ENCODE measurements at regions not wholly inside any gene's neighbourhood (a gene's known extent, or its start where the extent isn't known, plus 50 kb on each side); places are given as distances from the start of the nearest gene placed in this dataset.

DNA sequence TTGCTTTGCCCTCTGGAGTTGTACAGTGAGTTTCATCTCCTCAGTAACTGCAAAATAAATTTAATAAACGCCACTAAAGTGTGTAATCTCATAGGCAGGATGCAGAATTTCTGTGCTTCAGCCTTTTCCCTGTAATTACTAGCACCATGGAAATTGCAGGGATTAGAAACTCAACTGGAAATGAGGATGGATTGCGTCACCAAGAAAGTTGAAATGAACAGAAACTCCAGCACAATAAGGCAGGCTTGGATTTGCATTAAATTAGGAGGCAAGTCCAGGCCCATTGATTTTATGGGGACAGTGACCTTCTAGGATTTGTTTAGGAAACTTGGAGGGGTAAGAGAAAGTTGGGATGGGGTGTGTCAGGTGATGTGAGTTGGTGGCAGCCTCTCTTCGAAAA lies 197.5 kb downstream of the PTPRU start:
- TF ChIP-seq CTCF (IDR thresholded peaks at IDR 0.05; ENCODE audit: insufficient read depth, low read depth, low read length) = no peak
- ChIA-PET CTCF (interaction anchor here (0.6 kb wide), 1 partner anchor 306 kb away, joined by 3 read pairs; no protein-coding TSS in a partner anchor), POLR2A (no interaction called here)
- Histone ChIP-seq H3K27me3 (ENCODE audit: control insufficient read depth, insufficient read depth, low read length) (no peaks in the 10 kb centered on the region), H3K36me3 (ENCODE audit: control insufficient read depth, insufficient read depth, low read length) (no peaks in the 10 kb centered on the region), H3K4me3 (ENCODE audit: low read depth, low read length) (no peak overlapping the region)
- no peak for DNase-seq (ENCODE audit: low read depth)

- Histone ChIP-seq H3K36me3 (ENCODE audit: control insufficient read depth, insufficient read depth, low read length) (no peaks in the 10 kb centered on the region), H3K27me3 (ENCODE audit: control insufficient read depth, insufficient read depth, low read length) (no peaks in the 10 kb centered on the region), H3K4me3 (ENCODE audit: low read depth, low read length) (no peak overlapping the region)
- CTCF ChIA-PET = interaction anchor here (1.0 kb wide), 1 partner anchor 12 kb away, joined by 3 read pairs; no protein-coding TSS in a partner anchor
- TF ChIP-seq CTCF (IDR thresholded peaks at IDR 0.05; ENCODE audit: insufficient read depth, low read depth, low read length) = no peak
- no peak for DNase-seq (ENCODE audit: low read depth)
- POLR2A ChIA-PET = no interaction called here
These were observed 194.8 kb downstream of the PTPRU start for GRCh38 chr1:29431138-29431537.

- Histone ChIP-seq H3K27me3 (ENCODE audit: control insufficient read depth, insufficient read depth, low read length) (no peaks in the 10 kb centered on the region), H3K36me3 (ENCODE audit: control insufficient read depth, insufficient read depth, low read length) (no peaks in the 10 kb centered on the region), H3K4me3 (ENCODE audit: low read depth, low read length) (no peak overlapping the region)
- DNase-seq (ENCODE audit: low read depth) = no peak
- ChIA-PET POLR2A (no interaction called here), CTCF (no interaction called here)
- TF ChIP-seq CTCF (IDR thresholded peaks at IDR 0.05; ENCODE audit: insufficient read depth, low read depth, low read length) = no peak
These were observed 193.3 kb downstream of the PTPRU start for GRCh38 chr1:29429656-29430055.

GRCh38 chr1:29428997-29429396 lies 192.7 kb downstream of the PTPRU start:
- ChIA-PET POLR2A (no interaction called here), CTCF (interaction anchor here (0.7 kb wide), 1 partner anchor 657 kb away, joined by 3 read pairs; no protein-coding TSS in a partner anchor)
- no peak for TF ChIP-seq CTCF (IDR thresholded peaks at IDR 0.05; ENCODE audit: insufficient read depth, low read depth, low read length)
- Histone ChIP-seq H3K27me3 (ENCODE audit: control insufficient read depth, insufficient read depth, low read length) (no peaks in the 10 kb centered on the region), H3K4me3 (ENCODE audit: low read depth, low read length) (no peak overlapping the region), H3K36me3 (ENCODE audit: control insufficient read depth, insufficient read depth, low read length) (no peaks in the 10 kb centered on the region)
- DNase-seq (ENCODE audit: low read depth) = no peak

DNA sequence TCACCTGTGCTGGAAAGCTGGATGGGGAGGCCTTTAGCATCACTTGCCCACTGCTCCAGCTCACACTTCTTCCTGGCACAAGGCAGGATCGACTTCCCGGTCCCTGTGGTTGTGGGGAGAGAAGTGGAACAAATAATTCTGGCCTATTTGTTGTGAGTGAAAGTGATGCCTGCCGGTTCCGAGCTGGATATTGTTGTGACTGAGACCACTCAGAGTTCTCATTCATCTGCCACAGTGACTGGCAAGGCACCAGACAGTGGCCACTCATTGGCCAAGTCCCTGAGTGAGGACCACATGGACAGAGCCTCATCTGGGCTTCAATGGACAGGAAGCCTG lies 191.9 kb downstream of the PTPRU start:
- ChIA-PET POLR2A (no interaction called here), CTCF (no interaction called here)
- no peaks in the 10 kb centered on the region for H3K27me3 ChIP-seq (ENCODE audit: control insufficient read depth, insufficient read depth, low read length)
- TF ChIP-seq CTCF (IDR thresholded peaks at IDR 0.05; ENCODE audit: insufficient read depth, low read depth, low read length) = no peak
- no peak for DNase-seq (ENCODE audit: low read depth)
- no peaks in the 10 kb centered on the region for H3K36me3 ChIP-seq (ENCODE audit: control insufficient read depth, insufficient read depth, low read length)
- no peak overlapping the region for H3K4me3 ChIP-seq (ENCODE audit: low read depth, low read length)

Measured in BJ (cell line).